HK-2 (cell line): ENCODE measurements at regions not wholly inside any gene's neighbourhood (a gene's known extent, or its start where the extent isn't known, plus 50 kb on each side); places are given as distances from the start of the nearest gene placed in this dataset.
A peak's percentile ranks its signal among the peaks of the same experiment; 100 is the strongest.

Source experiments
- DNase-seq: peaks from one replicate; pipeline ENCODE4 v3.0.0-alpha.2; 2018; ENCODE audit not compliant: unreplicated experiment

GRCh38 chr1:209399800-209400199 lies 183.7 kb upstream of the CAMK1G start:
- DNase-seq: no peak

- peak; percentile 93 for DNase-seq
Observed at GRCh38 chr1:209400351-209401220, 182.9 kb upstream of the CAMK1G start.

DNA sequence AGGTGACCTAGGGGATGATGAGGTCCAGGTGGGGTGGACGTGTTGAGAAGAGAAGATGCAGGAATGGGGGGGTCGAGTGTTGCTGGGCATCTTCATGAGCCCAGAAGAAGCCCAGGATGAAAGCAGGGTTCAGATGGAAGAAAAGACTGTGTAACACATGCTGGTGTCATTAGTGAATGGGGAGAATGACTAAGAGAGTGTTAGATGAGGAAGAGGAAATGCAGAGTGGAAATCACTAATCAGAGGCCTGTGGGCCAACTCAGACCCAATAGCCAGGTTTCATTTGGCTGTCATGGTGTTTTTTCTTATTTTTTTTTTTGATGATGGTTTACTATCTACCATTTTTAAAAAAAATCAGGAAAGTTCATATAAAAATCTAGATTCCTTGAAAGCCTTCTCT lies 180.8 kb upstream of the CAMK1G start:
- DNase-seq: no peak

- DNase-seq: peak; percentile 71
Observed at GRCh38 chr1:209403921-209404320, 179.6 kb upstream of the CAMK1G start.

GRCh38 chr1:209404577-209404976 lies 178.9 kb upstream of the CAMK1G start:
- DNase-seq: peak; percentile 76

- peak; percentile 65 for DNase-seq
Observed at GRCh38 chr1:209405183-209405814, 178.2 kb upstream of the CAMK1G start.

DNA sequence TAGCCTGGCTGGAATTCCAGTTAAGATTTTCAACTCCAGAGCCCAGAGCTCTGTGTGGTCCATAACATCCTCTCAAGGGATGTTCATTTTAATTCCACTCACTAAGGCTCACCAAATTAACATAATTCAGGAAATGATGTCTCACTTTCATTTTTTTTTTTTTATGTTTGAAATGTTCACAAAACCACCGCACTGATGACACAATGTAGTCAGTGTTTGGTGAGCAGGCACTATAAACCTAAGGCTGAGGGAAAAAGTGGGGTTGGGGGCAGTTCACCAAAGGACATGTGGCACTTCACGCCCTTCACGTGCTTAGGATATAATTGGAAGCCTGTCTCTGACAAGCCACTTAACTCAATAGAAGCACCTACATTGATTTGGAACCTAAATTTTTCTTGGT lies 177.3 kb upstream of the CAMK1G start:
- DNase-seq: no peak

DNA sequence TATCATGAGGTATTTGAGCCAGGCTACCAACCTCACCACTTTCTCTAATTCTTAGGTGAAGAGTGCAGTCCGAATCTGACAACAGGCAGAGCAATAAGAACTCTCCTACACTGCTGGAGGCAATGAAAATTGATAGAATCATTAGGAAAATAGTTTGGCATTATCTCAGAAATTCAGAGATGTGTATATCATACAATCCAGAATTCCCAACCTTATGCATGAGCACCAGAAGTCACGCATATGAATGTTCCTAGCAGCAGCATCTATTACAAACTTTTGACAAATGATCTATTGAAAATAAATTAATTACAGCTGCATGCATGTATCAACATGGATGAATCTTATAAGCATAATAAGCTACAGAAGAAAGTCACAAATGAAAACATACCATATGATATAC lies 176.9 kb upstream of the CAMK1G start:
- DNase-seq: no peak

- no peak for DNase-seq
Observed at GRCh38 chr1:209409780-209410179, 173.7 kb upstream of the CAMK1G start.

- no peak for DNase-seq
Observed at GRCh38 chr1:209411491-209411929, 172.0 kb upstream of the CAMK1G start.

- no peak for DNase-seq
Observed at GRCh38 chr1:209412036-209412435, 171.5 kb upstream of the CAMK1G start.

- DNase-seq: no peak
Observed at GRCh38 chr1:209412566-209412965, 170.9 kb upstream of the CAMK1G start.

DNA sequence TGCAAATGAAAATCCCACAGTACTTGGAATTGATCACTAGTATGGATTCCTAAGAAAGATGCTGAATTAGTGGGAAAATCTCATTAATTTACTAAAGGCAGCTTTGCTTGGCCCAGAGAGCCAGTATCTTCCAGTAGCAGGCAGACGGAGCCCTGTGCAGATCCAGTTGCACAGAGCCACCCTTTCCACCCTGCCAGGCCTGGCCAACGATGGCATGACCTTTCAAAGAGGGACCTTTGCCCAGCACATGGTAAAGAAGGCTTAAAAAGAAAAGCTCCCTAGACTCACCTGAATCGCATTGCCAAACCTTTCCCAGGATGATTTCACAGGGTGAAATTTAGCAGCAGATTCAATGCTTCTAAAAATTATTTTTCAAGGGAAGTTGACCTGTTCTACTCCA lies 170.5 kb upstream of the CAMK1G start:
- DNase-seq: no peak

DNA sequence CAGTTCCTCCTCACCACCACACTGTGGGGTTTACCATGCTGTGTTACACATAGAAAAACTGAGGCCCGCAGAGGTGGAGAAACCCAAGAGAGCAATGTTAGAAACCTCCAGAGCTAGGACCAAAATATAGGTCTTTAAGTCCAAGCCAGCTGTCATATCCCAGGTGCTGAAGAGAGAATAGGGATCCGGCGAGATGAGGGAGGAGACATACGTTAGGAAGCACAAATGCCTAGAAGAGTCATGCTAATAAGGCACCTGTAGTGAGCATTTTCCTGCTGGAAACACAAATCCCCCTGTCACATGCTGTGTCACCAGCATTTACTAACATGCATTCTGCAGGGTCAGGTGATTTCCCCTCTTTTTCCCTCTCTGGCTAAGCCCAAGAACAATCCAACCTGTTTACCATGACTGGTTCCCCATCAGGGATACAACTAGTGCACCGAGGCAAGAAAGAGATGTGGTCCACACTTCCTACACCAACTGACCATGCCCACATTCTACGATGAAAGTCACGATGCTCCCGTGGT lies 168.6 kb upstream of the CAMK1G start:
- DNase-seq: no peak

GRCh38 chr1:209416039-209416438 lies 167.5 kb upstream of the CAMK1G start:
- peak; percentile 85 for DNase-seq

DNA sequence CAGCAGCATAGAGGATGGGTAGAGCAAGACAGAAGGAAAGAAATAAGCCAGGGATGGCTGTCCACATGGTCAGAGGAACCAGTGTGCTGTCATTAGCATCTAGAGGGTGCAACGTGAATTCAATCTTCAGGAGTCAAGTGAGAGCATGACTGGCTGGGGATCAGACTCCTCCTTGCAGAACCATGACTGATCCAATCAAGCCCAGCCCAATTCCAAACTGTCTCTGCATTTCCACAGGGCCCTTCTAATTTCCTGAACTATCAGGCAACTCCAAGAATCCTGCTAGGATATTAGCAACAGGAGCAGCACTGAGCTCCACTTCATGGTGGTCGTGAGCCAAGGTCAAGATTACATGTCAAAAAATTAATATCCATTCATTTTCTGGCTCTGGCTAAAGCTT lies 166.8 kb upstream of the CAMK1G start:
- DNase-seq: no peak

- no peak for DNase-seq
Observed at GRCh38 chr1:209417761-209418160, 165.8 kb upstream of the CAMK1G start.

DNA sequence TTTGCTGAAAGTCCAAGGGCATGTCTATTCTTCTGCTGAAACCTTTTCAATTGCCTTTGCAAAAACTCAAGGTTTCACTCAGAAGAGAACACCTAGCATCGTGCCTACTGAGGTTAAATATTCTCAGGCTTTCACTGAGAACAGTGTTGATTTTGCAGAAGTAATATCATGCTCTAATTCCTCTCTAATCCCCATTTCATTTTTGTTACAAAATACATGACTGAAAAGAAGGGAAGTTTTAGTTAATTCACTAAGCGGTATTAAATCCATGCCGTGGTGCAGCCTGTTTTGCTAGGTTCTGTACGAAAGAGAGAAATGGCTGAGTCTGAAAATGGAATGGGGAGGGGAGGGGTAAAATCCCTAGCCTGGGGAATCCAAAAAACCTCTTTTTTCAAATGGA lies 163.2 kb upstream of the CAMK1G start:
- DNase-seq: no peak

GRCh38 chr1:209421186-209421585 lies 162.3 kb upstream of the CAMK1G start:
- no peak for DNase-seq

- DNase-seq: no peak
Observed at GRCh38 chr1:209421978-209422680, 161.4 kb upstream of the CAMK1G start.

- no peak for DNase-seq
Observed at GRCh38 chr1:209425959-209426358, 157.6 kb upstream of the CAMK1G start.

- no peak for DNase-seq
Observed at GRCh38 chr1:209427277-209427676, 156.2 kb upstream of the CAMK1G start.
